ENCODE measurements at regions not wholly inside any gene's neighbourhood (a gene's known extent, or its start where the extent isn't known, plus 50 kb on each side); places are given as distances from the start of the nearest gene placed in this dataset.

DNA sequence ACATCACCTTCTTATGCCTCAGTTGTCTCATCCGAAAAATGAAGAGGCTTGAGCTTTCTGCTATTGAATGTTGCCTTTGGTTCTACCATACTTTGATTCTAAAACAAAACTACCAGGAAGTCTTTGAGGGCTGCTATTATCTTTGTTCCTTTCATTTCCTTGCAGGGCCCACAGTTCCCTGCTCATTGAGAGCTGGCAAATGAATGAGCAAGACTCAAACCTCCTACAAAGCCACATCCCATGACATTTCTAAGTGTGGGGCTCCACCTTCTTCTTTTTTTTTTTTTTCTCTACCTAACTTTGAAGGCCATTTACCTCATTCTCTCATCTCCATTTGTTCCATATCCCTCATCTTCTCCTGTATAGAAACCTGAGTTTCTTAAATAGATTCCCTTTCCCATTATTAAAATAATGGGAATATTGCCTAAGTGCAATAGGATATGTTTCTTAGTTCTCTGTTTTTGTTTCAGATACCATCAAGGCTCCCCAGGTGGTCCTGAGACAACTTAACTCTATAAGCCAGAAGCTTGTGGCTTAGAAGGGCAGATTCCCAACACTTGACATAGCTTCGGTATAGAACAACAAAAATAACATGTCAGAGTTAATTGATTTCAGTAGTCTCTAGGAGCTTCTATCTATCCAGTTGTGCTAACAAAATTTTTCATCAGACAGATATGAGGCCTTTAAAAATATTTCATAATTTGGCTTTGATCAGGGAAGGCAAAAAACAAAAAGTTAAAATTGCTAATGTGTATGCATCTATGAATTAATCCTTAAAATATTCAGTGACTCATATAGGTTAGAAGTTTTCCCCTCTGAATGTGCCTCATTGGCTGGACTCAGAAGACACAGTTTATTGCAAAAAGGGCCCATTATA is 951.6 kb downstream of the TUSC7 start:
- no peaks in the 10 kb centered on the region for H3K27me3 ChIP-seq (ENCODE audit: low read length)
- H2AFZ ChIP-seq (ENCODE audit: low read length) = no peak overlapping the region
- ATAC-seq = no peak
- no peaks in the 10 kb centered on the region for H3K79me2 ChIP-seq (ENCODE audit: low read length)
- ChIA-PET CTCF (interaction anchor here (0.6 kb wide), 1 partner anchor 222 kb away, joined by 7 read pairs; no protein-coding TSS in a partner anchor), POLR2A (ENCODE audit: unreplicated experiment) (interaction anchor here (0.6 kb wide), 1 partner anchor 48 kb away, joined by 4 read pairs; no protein-coding TSS in a partner anchor)
- no peaks in the 10 kb centered on the region for H4K20me1 ChIP-seq (ENCODE audit: low read length)
- no peak for DNase-seq
- no peak overlapping the region for H3K27ac ChIP-seq (ENCODE audit: low read length)
- H3K9me2 ChIP-seq (replicated peaks; ENCODE audit: low read length) = no peaks in the 10 kb centered on the region
- BruUV-seq (replicated peaks) = no TSS peak
- H3K9me3 ChIP-seq (ENCODE audit: low read length) = peaks cover 29% of the 10 kb centered on the region
- no peaks in the 10 kb centered on the region for H3K36me3 ChIP-seq (ENCODE audit: low read depth, low read length)
- no peak for TF ChIP-seq EZH2 (IDR thresholded peaks at IDR 0.05; ENCODE audit: low read length, unreplicated experiment)
- TF ChIP-seq, protein P1, sequence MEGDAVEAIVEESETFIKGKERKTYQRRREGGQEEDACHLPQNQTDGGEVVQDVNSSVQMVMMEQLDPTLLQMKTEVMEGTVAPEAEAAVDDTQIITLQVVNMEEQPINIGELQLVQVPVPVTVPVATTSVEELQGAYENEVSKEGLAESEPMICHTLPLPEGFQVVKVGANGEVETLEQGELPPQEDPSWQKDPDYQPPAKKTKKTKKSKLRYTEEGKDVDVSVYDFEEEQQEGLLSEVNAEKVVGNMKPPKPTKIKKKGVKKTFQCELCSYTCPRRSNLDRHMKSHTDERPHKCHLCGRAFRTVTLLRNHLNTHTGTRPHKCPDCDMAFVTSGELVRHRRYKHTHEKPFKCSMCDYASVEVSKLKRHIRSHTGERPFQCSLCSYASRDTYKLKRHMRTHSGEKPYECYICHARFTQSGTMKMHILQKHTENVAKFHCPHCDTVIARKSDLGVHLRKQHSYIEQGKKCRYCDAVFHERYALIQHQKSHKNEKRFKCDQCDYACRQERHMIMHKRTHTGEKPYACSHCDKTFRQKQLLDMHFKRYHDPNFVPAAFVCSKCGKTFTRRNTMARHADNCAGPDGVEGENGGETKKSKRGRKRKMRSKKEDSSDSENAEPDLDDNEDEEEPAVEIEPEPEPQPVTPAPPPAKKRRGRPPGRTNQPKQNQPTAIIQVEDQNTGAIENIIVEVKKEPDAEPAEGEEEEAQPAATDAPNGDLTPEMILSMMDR (conservative IDR thresholded peaks at IDR 0.05; ENCODE audit: low read depth, low read length) = no peak
- no peak for TF ChIP-seq EZH2phosphoT487 (IDR thresholded peaks at IDR 0.05; ENCODE audit: borderline replicate concordance, low read length)
- intact Hi-C loops (cut with micrococcal nuclease) = no loop called here
- H3K4me2 ChIP-seq (ENCODE audit: low read length) = no peak overlapping the region
- H3K4me1 ChIP-seq (ENCODE audit: insufficient read depth, low read length) = no peaks in the 10 kb centered on the region
- H3K4me3 ChIP-seq (ENCODE audit: low read length) = no peak overlapping the region
- H3F3A ChIP-seq (ENCODE audit: low read length, unreplicated experiment) = no peaks in the 10 kb centered on the region
- H3K9ac ChIP-seq (ENCODE audit: low read length) = no peak overlapping the region

DNA sequence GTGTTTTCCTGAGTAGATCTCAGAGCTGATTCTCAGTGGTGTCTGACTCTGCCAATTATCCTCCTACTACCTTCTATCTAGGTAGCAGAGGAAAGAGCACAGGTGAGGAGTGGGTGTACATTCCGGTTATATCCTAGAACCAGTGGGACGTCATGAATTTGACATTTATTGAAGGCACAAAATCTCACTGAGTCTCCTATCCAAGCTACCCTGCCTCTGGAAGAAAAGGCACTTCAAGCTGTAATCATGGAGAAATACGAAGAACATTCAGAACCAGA is 952.2 kb downstream of the TUSC7 start:
- Histone ChIP-seq H2AFZ (ENCODE audit: low read length) (no peak overlapping the region), H3K27me3 (ENCODE audit: low read length) (no peaks in the 10 kb centered on the region), H3K4me3 (ENCODE audit: low read length) (no peak overlapping the region), H3F3A (ENCODE audit: low read length, unreplicated experiment) (no peaks in the 10 kb centered on the region), H3K27ac (ENCODE audit: low read length) (no peak overlapping the region), H3K79me2 (ENCODE audit: low read length) (no peaks in the 10 kb centered on the region), H3K9me3 (ENCODE audit: low read length) (peaks cover 29% of the 10 kb centered on the region), H3K9me2 (replicated peaks; ENCODE audit: low read length) (no peaks in the 10 kb centered on the region), H3K9ac (ENCODE audit: low read length) (no peak overlapping the region), H3K36me3 (ENCODE audit: low read depth, low read length) (no peaks in the 10 kb centered on the region), H3K4me2 (ENCODE audit: low read length) (no peak overlapping the region), H3K4me1 (ENCODE audit: insufficient read depth, low read length) (no peaks in the 10 kb centered on the region), H4K20me1 (ENCODE audit: low read length) (no peaks in the 10 kb centered on the region)
- DNase-seq (no peak), ATAC-seq (no peak)
- TF ChIP-seq EZH2 (IDR thresholded peaks at IDR 0.05; ENCODE audit: low read length, unreplicated experiment) (no peak), EZH2phosphoT487 (IDR thresholded peaks at IDR 0.05; ENCODE audit: borderline replicate concordance, low read length) (no peak)
- TF ChIP-seq, protein P1 (conservative IDR thresholded peaks at IDR 0.05; ENCODE audit: low read depth, low read length) = no peak
- ChIA-PET POLR2A (ENCODE audit: unreplicated experiment) (no interaction called here), CTCF (no interaction called here)
- no TSS peak for BruUV-seq (replicated peaks)
- intact Hi-C loops (cut with micrococcal nuclease) = no loop called here

DNA sequence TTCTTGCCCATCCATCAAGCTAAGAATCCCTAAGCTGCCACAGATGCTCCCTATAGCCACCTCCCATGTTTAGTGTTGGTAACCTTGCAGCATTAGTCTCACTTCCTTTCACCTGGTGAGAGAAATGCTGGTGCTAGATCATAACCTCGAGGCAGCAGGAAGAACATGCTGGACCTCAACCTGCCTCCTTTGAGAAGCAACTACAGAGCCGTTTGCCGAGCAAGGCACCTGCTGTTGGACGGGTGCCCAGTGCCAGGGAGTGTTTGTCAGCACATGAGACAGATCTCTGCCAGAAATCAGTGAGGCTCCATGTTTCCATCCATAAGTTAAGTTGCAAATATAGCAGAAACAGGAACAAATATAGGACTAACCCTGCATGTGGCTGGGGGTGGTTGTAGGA is 955.7 kb downstream of the TUSC7 start:
- POLR2A ChIA-PET (ENCODE audit: unreplicated experiment) = no interaction called here
- H3K4me2 ChIP-seq (ENCODE audit: low read length) = no peak overlapping the region
- BruUV-seq (replicated peaks) = no TSS peak
- no peaks in the 10 kb centered on the region for H3K4me1 ChIP-seq (ENCODE audit: insufficient read depth, low read length)
- H2AFZ ChIP-seq (ENCODE audit: low read length) = no peak overlapping the region
- no peak for ATAC-seq
- H3F3A ChIP-seq (ENCODE audit: low read length, unreplicated experiment) = no peaks in the 10 kb centered on the region
- H3K4me3 ChIP-seq (ENCODE audit: low read length) = no peak overlapping the region
- no peaks in the 10 kb centered on the region for H3K27me3 ChIP-seq (ENCODE audit: low read length)
- TF ChIP-seq EZH2 (IDR thresholded peaks at IDR 0.05; ENCODE audit: low read length, unreplicated experiment) (no peak), EZH2phosphoT487 (IDR thresholded peaks at IDR 0.05; ENCODE audit: borderline replicate concordance, low read length) (no peak)
- TF ChIP-seq, protein P1 (conservative IDR thresholded peaks at IDR 0.05; ENCODE audit: low read depth, low read length) = no peak
- no peaks in the 10 kb centered on the region for H3K9me2 ChIP-seq (replicated peaks; ENCODE audit: low read length)
- CTCF ChIA-PET = no interaction called here
- no peak overlapping the region for H3K9ac ChIP-seq (ENCODE audit: low read length)
- H3K79me2 ChIP-seq (ENCODE audit: low read length) = no peaks in the 10 kb centered on the region
- no peaks in the 10 kb centered on the region for H3K36me3 ChIP-seq (ENCODE audit: low read depth, low read length)
- peaks cover 14% of the 10 kb centered on the region for H3K9me3 ChIP-seq (ENCODE audit: low read length)
- no peak for DNase-seq
- intact Hi-C loops (cut with micrococcal nuclease) = no loop called here
- no peak overlapping the region for H3K27ac ChIP-seq (ENCODE audit: low read length)
- H4K20me1 ChIP-seq (ENCODE audit: low read length) = no peaks in the 10 kb centered on the region

Data from PC-3 (cell line).